Cardiac fibroblast (primary cell): ENCODE measurements at regions not wholly inside any gene's neighbourhood (a gene's known extent, or its start where the extent isn't known, plus 50 kb on each side); places are given as distances from the start of the nearest gene placed in this dataset.

Experiments
- DNase-seq, 2 donors: peaks; one replicate each; pipeline versions ENCODE4 v3.0.0 to v3.0.0-alpha.2; 2010; ENCODE audit warnings: low read depth in 2 of 2
- H3K4me3 ChIP-seq, 2 donors: replicated peaks in 1 of 2; 1 replicate in 1 of 2; 2 replicates in 1 of 2; pipeline ENCODE4 v1.5.1; 2011; ENCODE audit warnings: low read depth in 2 of 2, low read length in 2 of 2, mild to moderate bottlenecking in 2 of 2, moderate library complexity in 1 of 2
- CTCF ChIP-seq: IDR thresholded peaks from one replicate; pipeline ENCODE4 v1.5.1; 2011; ENCODE audit warnings: low read depth, mild to moderate bottlenecking, low read length, inconsistent platforms

GRCh38 chr22:49086606-49087157 is 741.0 kb downstream of the BRD1 start:
- DNase-seq: no peak
- no peak for TF ChIP-seq CTCF
- no peak overlapping the region for H3K4me3 ChIP-seq

GRCh38 chr22:49086181-49086580 is 741.5 kb downstream of the BRD1 start:
- no peak for DNase-seq
- H3K4me3 ChIP-seq: no peak overlapping the region
- no peak for TF ChIP-seq CTCF

- no peak for TF ChIP-seq CTCF
- DNase-seq: no peak
- H3K4me3 ChIP-seq: no peak overlapping the region
Observed at GRCh38 chr22:49084206-49084605, 743.5 kb downstream of the BRD1 start.

GRCh38 chr22:49083607-49084006 is 744.1 kb downstream of the BRD1 start:
- no peak for TF ChIP-seq CTCF
- H3K4me3 ChIP-seq: no peak overlapping the region
- no peak for DNase-seq

- no peak for DNase-seq
- H3K4me3 ChIP-seq: no peak overlapping the region
- no peak for TF ChIP-seq CTCF
Observed at GRCh38 chr22:49082451-49082850, 745.2 kb downstream of the BRD1 start.

- DNase-seq: no peak
- no peak overlapping the region for H3K4me3 ChIP-seq
- no peak for TF ChIP-seq CTCF
Observed at GRCh38 chr22:49081926-49082325, 745.7 kb downstream of the BRD1 start.

GRCh38 chr22:49081261-49081666 is 746.4 kb downstream of the BRD1 start:
- no peak overlapping the region for H3K4me3 ChIP-seq
- TF ChIP-seq CTCF: no peak
- DNase-seq: no peak
